IMR-90 (cell line): ENCODE measurements at regions not wholly inside any gene's neighbourhood (a gene's known extent, or its start where the extent isn't known, plus 50 kb on each side); places are given as distances from the start of the nearest gene placed in this dataset.

Experiments
- CEBPB ChIP-seq: IDR thresholded peaks from 2 replicates; pipeline ENCODE4 v1.6.1; 2012; ENCODE audit warnings: low read depth, low read length, improper control_type of control experiment
- CHD1 ChIP-seq: IDR thresholded peaks from 2 replicates; pipeline ENCODE4 v1.6.1; 2012; ENCODE audit warnings: low read depth, low read length, improper control_type of control experiment
- CTCF ChIP-seq: conservative IDR thresholded peaks from 2 replicates; pipeline ENCODE4 v1.5.1; 2012; ENCODE audit warnings: mild to moderate bottlenecking, low read depth, low read length, improper control_type of control experiment
- MAFK ChIP-seq: IDR thresholded peaks from 2 replicates; pipeline ENCODE4 v1.6.1; 2012; ENCODE audit warnings: low read depth, low read length, improper control_type of control experiment
- POLR2A ChIP-seq: IDR thresholded peaks from 2 replicates; pipeline ENCODE4 v1.6.1; 2012; ENCODE audit warnings: mild to moderate bottlenecking, low read depth, low read length
- RCOR1 ChIP-seq: IDR thresholded peaks from 2 replicates; pipeline ENCODE4 v1.6.1; 2012; ENCODE audit warnings: mild to moderate bottlenecking, low read length, improper control_type of control experiment; ENCODE audit not compliant: insufficient replicate concordance
- USF2 ChIP-seq: fragments of 150-350 bp; IDR thresholded peaks from 2 replicates; pipeline ENCODE4 v1.6.1; 2017; ENCODE audit warnings: mild to moderate bottlenecking, antibody characterized with exemption, low read length, low read depth

- no peak for TF ChIP-seq CEBPB
- no peak for TF ChIP-seq POLR2A
- TF ChIP-seq CTCF, result no peak
- no peak for TF ChIP-seq MAFK
- TF ChIP-seq RCOR1, result no peak
- TF ChIP-seq CHD1, result no peak
- no peak for TF ChIP-seq USF2
These were observed 260.1 kb upstream of the CDH18 start for GRCh38 chr5:20248118-20248517.
